BJ (cell line): ENCODE measurements at regions not wholly inside any gene's neighbourhood (a gene's known extent, or its start where the extent isn't known, plus 50 kb on each side); places are given as distances from the start of the nearest gene placed in this dataset.

Experiments used
- CTCF ChIA-PET: fragments of 350-600 bp; formaldehyde crosslinking; extraction: SDS; loops from one replicate; lab custom pipeline; 2021; ENCODE audit warnings: antibody characterized with exemption, inconsistent platforms; lab: Yijun Ruan, JAX
- POLR2A ChIA-PET: fragments of 300-600 bp; sonication (Branson Sonifier 250); formaldehyde crosslinking; extraction: SDS; loops from one replicate; lab custom pipeline; 2021; ENCODE audit warnings: antibody characterized with exemption; lab: Charles Lee
- DNase-seq: peaks from one replicate; pipeline ENCODE4 v3.0.0-alpha.2; 2011; ENCODE audit warnings: low read depth
- H3K27me3 ChIP-seq: 2 replicates; pipeline ENCODE4 v1.6.0; 2011; ENCODE audit warnings: low read length; ENCODE audit not compliant: control insufficient read depth, insufficient read depth
- H3K36me3 ChIP-seq: 2 replicates; pipeline ENCODE4 v1.5.1; 2011; ENCODE audit warnings: low read length; ENCODE audit not compliant: control insufficient read depth, insufficient read depth
- H3K4me3 ChIP-seq: 2 replicates; pipeline ENCODE4 v1.5.1; 2011; ENCODE audit warnings: low read depth, mild to moderate bottlenecking, control low read depth, low read length
- TF ChIP-seq, protein P1 (sequence below): IDR thresholded peaks from 2 replicates; pipeline ENCODE4 v1.5.1; 2011; ENCODE audit warnings: low read depth, mild to moderate bottlenecking, control low read depth, inconsistent platforms, low read length, moderate library complexity; ENCODE audit not compliant: insufficient read depth

DNA sequence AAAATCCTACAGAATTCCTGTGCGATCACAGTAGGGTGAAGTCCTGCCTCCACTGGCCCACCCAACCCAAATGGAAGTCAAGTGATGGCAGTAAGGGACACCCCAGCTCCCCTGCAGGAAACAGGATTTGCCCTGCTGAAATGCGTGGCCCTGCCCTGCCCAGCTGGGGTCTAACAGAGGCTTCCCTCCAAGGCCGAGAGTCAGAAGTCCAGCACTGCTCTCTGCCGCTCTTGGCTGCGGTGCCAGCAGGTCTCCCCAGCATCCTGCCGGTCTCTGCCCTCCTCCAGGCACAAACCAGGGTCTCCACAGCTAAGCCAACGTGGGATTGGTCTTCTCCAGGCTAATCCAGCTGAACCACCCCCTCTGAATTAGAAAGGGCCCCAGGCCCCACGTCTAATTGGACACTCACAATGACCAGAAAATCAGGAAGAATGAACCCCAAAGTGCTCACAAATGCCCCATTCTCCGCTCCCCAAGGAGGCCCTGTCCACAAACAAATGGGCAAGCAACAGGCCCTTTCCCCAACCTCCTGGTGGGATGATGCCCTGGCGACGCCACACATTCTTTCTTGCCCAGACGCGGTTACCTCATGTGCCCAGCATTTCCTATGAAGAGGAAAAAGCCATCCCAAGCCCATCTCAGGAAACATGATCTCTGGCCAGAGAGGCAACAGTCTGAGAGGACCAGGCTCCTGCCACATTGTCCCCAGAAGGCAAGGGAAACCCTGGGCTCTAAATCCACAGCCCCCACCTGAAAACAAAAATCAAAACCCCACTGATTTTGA is 117.2 kb downstream of the BANF2 start:
- CTCF ChIA-PET, result no interaction called here
- DNase-seq, result no peak
- H3K36me3 ChIP-seq, result no peaks in the 10 kb centered on the region
- POLR2A ChIA-PET, result no interaction called here
- H3K4me3 ChIP-seq, result no peak overlapping the region
- TF ChIP-seq, protein P1, sequence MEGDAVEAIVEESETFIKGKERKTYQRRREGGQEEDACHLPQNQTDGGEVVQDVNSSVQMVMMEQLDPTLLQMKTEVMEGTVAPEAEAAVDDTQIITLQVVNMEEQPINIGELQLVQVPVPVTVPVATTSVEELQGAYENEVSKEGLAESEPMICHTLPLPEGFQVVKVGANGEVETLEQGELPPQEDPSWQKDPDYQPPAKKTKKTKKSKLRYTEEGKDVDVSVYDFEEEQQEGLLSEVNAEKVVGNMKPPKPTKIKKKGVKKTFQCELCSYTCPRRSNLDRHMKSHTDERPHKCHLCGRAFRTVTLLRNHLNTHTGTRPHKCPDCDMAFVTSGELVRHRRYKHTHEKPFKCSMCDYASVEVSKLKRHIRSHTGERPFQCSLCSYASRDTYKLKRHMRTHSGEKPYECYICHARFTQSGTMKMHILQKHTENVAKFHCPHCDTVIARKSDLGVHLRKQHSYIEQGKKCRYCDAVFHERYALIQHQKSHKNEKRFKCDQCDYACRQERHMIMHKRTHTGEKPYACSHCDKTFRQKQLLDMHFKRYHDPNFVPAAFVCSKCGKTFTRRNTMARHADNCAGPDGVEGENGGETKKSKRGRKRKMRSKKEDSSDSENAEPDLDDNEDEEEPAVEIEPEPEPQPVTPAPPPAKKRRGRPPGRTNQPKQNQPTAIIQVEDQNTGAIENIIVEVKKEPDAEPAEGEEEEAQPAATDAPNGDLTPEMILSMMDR, result no peak
- no peaks in the 10 kb centered on the region for H3K27me3 ChIP-seq

DNA sequence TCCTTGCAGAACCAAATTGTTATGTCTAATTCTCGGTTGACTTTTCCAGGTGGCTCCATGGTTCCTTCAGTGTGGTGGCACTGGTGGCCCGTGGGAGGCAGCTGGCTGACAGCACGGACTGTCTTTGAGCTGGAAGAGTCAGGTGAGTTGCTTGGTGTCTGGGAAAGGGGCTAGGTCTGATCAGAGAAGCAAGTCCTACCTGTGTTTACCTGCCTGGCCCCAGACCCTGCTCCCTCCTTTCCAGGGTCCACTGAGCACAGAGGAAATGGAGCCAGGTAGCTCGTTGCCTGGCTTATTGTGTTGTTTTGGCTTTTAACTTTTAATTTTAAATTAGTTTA is 111.8 kb downstream of the BANF2 start:
- no peak for DNase-seq
- CTCF ChIA-PET, result interaction anchor here (0.7 kb wide), 1 partner anchor 12 kb away, joined by 3 read pairs; no protein-coding TSS in a partner anchor
- no peaks in the 10 kb centered on the region for H3K36me3 ChIP-seq
- POLR2A ChIA-PET, result no interaction called here
- H3K27me3 ChIP-seq, result no peaks in the 10 kb centered on the region
- TF ChIP-seq, protein P1, result no peak
- H3K4me3 ChIP-seq, result no peak overlapping the region

DNA sequence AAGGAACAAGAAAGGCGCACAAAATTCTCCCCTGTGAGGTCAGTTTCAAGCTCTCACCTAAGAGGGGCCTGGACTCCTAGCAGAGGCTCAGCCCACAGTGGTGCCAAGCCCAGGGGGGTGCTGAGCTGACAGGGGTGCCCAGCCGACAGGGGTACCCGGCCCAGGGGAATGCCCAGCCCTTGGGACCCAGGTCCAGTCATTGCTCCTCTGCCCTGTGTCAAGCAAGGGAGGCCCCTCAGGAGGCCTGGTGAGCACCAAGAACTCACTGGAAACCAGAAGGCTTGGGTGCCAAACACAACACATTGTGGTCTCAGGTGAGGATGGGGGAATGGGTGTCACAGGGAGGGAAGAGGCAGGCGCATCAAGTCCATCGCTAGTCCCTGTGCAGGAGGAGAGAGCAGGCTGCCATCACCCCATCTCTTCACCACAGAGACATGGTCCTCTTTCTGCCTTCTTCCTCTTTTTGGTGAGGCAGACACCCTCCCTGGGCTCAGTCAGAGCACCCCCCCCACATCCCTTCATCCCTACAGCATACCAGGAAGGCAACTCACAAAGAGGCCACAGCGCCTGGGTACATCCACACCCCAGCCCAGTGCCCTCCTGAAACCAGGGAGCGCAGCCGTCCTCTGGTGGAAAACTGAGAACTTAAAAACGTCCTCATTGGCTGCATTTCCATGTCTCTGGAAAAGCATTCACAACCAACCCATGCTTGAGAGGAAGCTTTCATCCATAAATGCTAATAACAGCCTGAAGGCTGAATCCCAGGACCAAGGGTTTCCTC is 111.3 kb downstream of the BANF2 start:
- Histone ChIP-seq H3K27me3 (no peaks in the 10 kb centered on the region), H3K36me3 (no peaks in the 10 kb centered on the region), H3K4me3 (no peak overlapping the region)
- CTCF ChIA-PET, result interaction anchor here (0.7 to 1.5 kb wide), 4 partner anchors 11 to 129 kb away, joined by 3 to 4 read pairs (median 3); partner anchors contain the start of gene RRBP1
- TF ChIP-seq, protein P1, result no peak
- no peak for DNase-seq
- POLR2A ChIA-PET, result no interaction called here

DNA sequence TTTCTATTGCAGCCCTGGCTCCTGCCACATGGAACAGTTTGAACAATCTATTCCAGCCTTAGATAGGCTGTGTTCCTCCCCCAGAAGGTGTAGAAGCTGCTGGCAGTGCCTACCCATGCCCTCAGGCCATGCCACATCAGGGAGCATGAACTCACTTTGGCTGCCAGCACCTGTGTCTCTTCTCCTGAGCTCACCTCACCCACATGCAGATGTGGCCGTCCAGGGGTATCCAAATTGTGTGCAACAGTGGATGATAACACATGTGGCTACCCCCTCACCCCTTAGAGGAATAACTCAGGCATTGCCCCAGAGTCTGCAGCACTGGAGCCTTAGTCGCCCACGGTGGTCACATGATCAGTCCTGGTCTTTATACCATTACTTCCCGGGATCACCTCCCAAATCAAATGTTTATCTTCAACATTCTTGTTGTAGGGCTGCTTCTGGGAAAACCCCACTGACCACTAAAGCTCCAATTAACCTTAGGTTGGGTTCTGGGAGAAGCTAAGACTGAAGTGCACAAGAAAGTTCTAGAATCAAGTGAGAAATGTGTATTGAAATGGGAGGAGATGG is 110.4 kb downstream of the BANF2 start:
- DNase-seq, result no peak
- TF ChIP-seq, protein P1, result no peak
- ChIA-PET POLR2A (no interaction called here), CTCF (interaction anchor here (0.8 to 1.9 kb wide), 5 partner anchors 12 to 128 kb away, joined by 3 to 8 read pairs (median 3); partner anchors contain the start of gene RRBP1)
- no peaks in the 10 kb centered on the region for H3K36me3 ChIP-seq
- no peaks in the 10 kb centered on the region for H3K27me3 ChIP-seq
- no peak overlapping the region for H3K4me3 ChIP-seq
